Fibroblast of pulmonary artery (primary cell): ENCODE measurements at regions not wholly inside any gene's neighbourhood (a gene's known extent, or its start where the extent isn't known, plus 50 kb on each side); places are given as distances from the start of the nearest gene placed in this dataset.
"Not testable (repeated sequence)": the region's sequence is repeated elsewhere in the genome, so short reads cannot be mapped to it uniquely, and the experiment has no call there.

Experiments
- DNase-seq: peaks from one replicate; pipeline ENCODE4 v3.0.0-alpha.2; 2010; ENCODE audit warnings: low read depth
- H3K4me3 ChIP-seq: replicated peaks from 2 replicates; pipeline ENCODE4 v1.5.1; 2011; ENCODE audit warnings: low read depth, mild to moderate bottlenecking, control low read depth, low read length, moderate library complexity
- CTCF ChIP-seq: IDR thresholded peaks from 2 replicates; pipeline ENCODE4 v1.5.1; 2011; ENCODE audit warnings: mild to moderate bottlenecking, control low read depth, low read length, inconsistent platforms; ENCODE audit errors: missing control alignments

GRCh38 chr14:106343626-106344025 lies 817.2 kb downstream of the TMEM121 start:
- no peak overlapping the region for H3K4me3 ChIP-seq
- TF ChIP-seq CTCF, result no peak
- DNase-seq, result no peak

GRCh38 chr14:106344065-106344614 lies 817.8 kb downstream of the TMEM121 start:
- H3K4me3 ChIP-seq, DNase-seq: not testable (repeated sequence)

- DNase-seq, H3K4me3 ChIP-seq: not testable (repeated sequence)
Observed at GRCh38 chr14:106344791-106345479, 818.6 kb downstream of the TMEM121 start.

- DNase-seq, result no peak
- no peak for TF ChIP-seq CTCF
- H3K4me3 ChIP-seq, result no peak overlapping the region
Observed at GRCh38 chr14:106346084-106346483, 819.7 kb downstream of the TMEM121 start.

GRCh38 chr14:106346534-106347290 lies 820.3 kb downstream of the TMEM121 start:
- TF ChIP-seq CTCF, result no peak
- no peak overlapping the region for H3K4me3 ChIP-seq
- DNase-seq, result no peak

GRCh38 chr14:106347291-106347778 lies 821.0 kb downstream of the TMEM121 start:
- no peak for DNase-seq
- no peak for TF ChIP-seq CTCF
- no peak overlapping the region for H3K4me3 ChIP-seq

- TF ChIP-seq CTCF, result no peak
- DNase-seq, result no peak
- no peak overlapping the region for H3K4me3 ChIP-seq
Observed at GRCh38 chr14:106347890-106348755, 821.7 kb downstream of the TMEM121 start.

- not testable (repeated sequence) for H3K4me3 ChIP-seq, DNase-seq
Observed at GRCh38 chr14:106348873-106349540, 822.6 kb downstream of the TMEM121 start.

- H3K4me3 ChIP-seq, DNase-seq: not testable (repeated sequence)
Observed at GRCh38 chr14:106349678-106350457, 823.5 kb downstream of the TMEM121 start.
